GM13976 (cell line): ENCODE measurements at regions not wholly inside any gene's neighbourhood (a gene's known extent, or its start where the extent isn't known, plus 50 kb on each side); places are given as distances from the start of the nearest gene placed in this dataset.

Experiments
- DNase-seq: peaks from one replicate; pipeline ENCODE4 v3.0.0; 2012; ENCODE audit warnings: low spot score
- CTCF ChIP-seq: IDR thresholded peaks from 2 replicates; pipeline ENCODE4 v1.5.1; 2012; ENCODE audit warnings: borderline replicate concordance, mild to moderate bottlenecking; ENCODE audit not compliant: insufficient read depth; ENCODE audit errors: extremely low read depth, missing control alignments, control extremely low read depth
- in situ Hi-C: fragments of 300-500 bp; cut with MboI; formaldehyde crosslinking; loops from one replicate; pipeline ENCODE4 v1.12.0; 2022; ENCODE audit warnings: low sequenced_read_pairs, mixed read lengths, inconsistent platforms; ENCODE audit not compliant: unreplicated experiment

GRCh38 chr6:154664287-154664686, 68.9 kb upstream of the SCAF8 start:
- no peak for DNase-seq
- no peak for TF ChIP-seq CTCF
- in situ Hi-C loops = loop anchor here (25.0 kb wide), 1 partner anchor 502 kb away; no protein-coding TSS in a partner anchor

GRCh38 chr6:154668156-154668555, 65.1 kb upstream of the SCAF8 start:
- in situ Hi-C loops = loop anchor here (25.0 kb wide), 1 partner anchor 506 kb away; no protein-coding TSS in a partner anchor
- no peak for TF ChIP-seq CTCF
- no peak for DNase-seq

- in situ Hi-C loops = loop anchor here (10.0 to 25.0 kb wide), 3 partner anchors 133 to 510 kb away; no protein-coding TSS in a partner anchor
- no peak for DNase-seq
- no peak for TF ChIP-seq CTCF
Measured at GRCh38 chr6:154672086-154672485, 61.1 kb upstream of the SCAF8 start.

GRCh38 chr6:154673919-154674318, 59.3 kb upstream of the SCAF8 start:
- no peak for TF ChIP-seq CTCF
- DNase-seq = no peak
- in situ Hi-C loops = loop anchor here (10.0 to 25.0 kb wide), 3 partner anchors 131 to 512 kb away; no protein-coding TSS in a partner anchor

DNA sequence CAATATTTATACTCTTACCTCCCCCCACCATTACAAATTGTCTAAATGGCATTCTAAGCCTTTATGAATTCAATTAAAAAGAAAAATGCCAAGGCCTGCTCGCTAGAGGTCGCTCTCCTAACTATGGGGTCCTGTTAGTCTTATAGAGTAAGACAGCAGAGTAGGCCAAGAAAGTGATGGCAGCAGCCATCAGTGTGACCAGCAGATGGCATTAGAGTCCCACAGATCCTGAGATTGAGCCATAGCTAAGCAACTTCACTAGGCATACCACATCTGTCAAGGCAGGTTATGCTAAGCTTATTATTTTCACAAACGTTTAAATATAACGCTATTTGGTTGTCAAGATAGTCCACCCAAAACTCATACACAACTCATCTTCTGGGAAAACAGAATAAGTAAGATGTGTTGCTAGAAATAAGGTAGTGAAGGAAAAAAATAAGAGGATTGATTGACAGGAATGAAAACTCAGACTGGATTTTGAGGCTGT, 57.6 kb upstream of the SCAF8 start:
- DNase-seq = peak; percentile 88
- peak; percentile 98 for TF ChIP-seq CTCF
- in situ Hi-C loops = loop anchor here (10.0 to 25.0 kb wide), 3 partner anchors 129 to 499 kb away; no protein-coding TSS in a partner anchor

- in situ Hi-C loops = loop anchor here (25.0 kb wide), 1 partner anchor 230 kb away; no protein-coding TSS in a partner anchor
- no peak for TF ChIP-seq CTCF
Measured at GRCh38 chr6:154682633-154683125, 50.5 kb upstream of the SCAF8 start.

More at GRCh38 chr6:154682633-154683125, 50.5 kb upstream of the SCAF8 start:
- DNase-seq = no peak
